Body of pancreas (tissue), 4 donors: ENCODE measurements at regions not wholly inside any gene's neighbourhood (a gene's known extent, or its start where the extent isn't known, plus 50 kb on each side); places are given as distances from the start of the nearest gene placed in this dataset.

ENCODE experiments used
- ATAC-seq: fragments of 150-250 bp; one replicate; pipeline ENCODE4 v1.9.1; 2016
- DNase-seq, 4 donors: peaks; one replicate each; pipeline ENCODE4 v3.0.0-alpha.2; 2019
- H3K27ac ChIP-seq, 4 donors: fragments of 200-600 bp; sonication (generic); 1 replicate in 3 of 4; 2 replicates in 1 of 4; pipeline versions ENCODE4 v1.5.1 to v1.6.1; 2016 to 2019; ENCODE audit warnings: mild to moderate bottlenecking in 1 of 4, mixed read lengths in 1 of 4, moderate library complexity in 1 of 4
- H3K27me3 ChIP-seq, 2 donors: fragments of 200-600 bp; sonication (generic); one replicate each; pipeline ENCODE4 v1.6.0; 2016; ENCODE audit warnings: mild to moderate bottlenecking in 1 of 2
- H3K36me3 ChIP-seq, 2 donors: fragments of 200-600 bp; sonication (generic); replicated peaks in 1 of 2; 2 replicates each; pipeline ENCODE4 v1.5.1; 2016; ENCODE audit warnings: low read depth in 2 of 2; ENCODE audit not compliant: insufficient read depth in 1 of 2
- H3K4me1 ChIP-seq: fragments of 200-600 bp; sonication (generic); one replicate; pipeline ENCODE4 v1.6.0; 2016
- H3K4me3 ChIP-seq, 2 donors: fragments of 200-600 bp; sonication (generic); 1 replicate in 1 of 2; 2 replicates in 1 of 2; pipeline ENCODE4 v1.5.1; 2016 to 2019
- H3K9me3 ChIP-seq, 3 donors: fragments of 200-600 bp; sonication (generic); 1 replicate in 2 of 3; 2 replicates in 1 of 3; pipeline ENCODE4 v1.5.1; 2016
- CTCF ChIP-seq, 7 experiments: fragments of 450-650 bp in 4 of 7; fragments of 200-600 bp in 3 of 7; sonication (generic) in 3 of 7; IDR thresholded peaks; one replicate each; pipeline ENCODE4 v1.5.1; 2016 to 2019; ENCODE audit warnings: antibody characterized with exemption in 7 of 7
- POLR2A ChIP-seq, 3 donors: fragments of 450-650 bp; IDR thresholded peaks; one replicate each; pipeline ENCODE4 v1.6.1; 2016; ENCODE audit warnings: antibody characterized with exemption in 3 of 3, mild to moderate bottlenecking in 2 of 3
- WGBS, 2 donors: methylation state at CpG; one replicate each; pipeline ENCODE4 v1.1.5; 2017; 5-methylcytosine and 5-hydroxymethylcytosine counted together
- intact Hi-C: fragments of 100-400 bp; cut with DNase I; formaldehyde crosslinking; loops from one replicate; pipeline ENCODE4 v1.15.1; 2023

GRCh38 chr2:173468266-173468793 is 113.7 kb downstream of the CDCA7 start:
- ATAC-seq, result no peak
- 89 to 95% methylated on average over 3 of the region's 3 CpGs for WGBS, 2 donors
- H3K36me3 ChIP-seq, result no peaks in the 10 kb centered on the region
- no peaks in the 10 kb centered on the region for H3K9me3 ChIP-seq
- no peaks in the 10 kb centered on the region for H3K27me3 ChIP-seq
- H3K4me1 ChIP-seq, result no peaks in the 10 kb centered on the region
- H3K27ac ChIP-seq, result no peak overlapping the region
- intact Hi-C loops, result no loop called here
- TF ChIP-seq POLR2A (IDR thresholded peaks at IDR 0.05) (no peak), CTCF (IDR thresholded peaks at IDR 0.05) (no peak)
- H3K4me3 ChIP-seq, result no peak overlapping the region
- no peak for DNase-seq

GRCh38 chr2:173472112-173472511 is 117.4 kb downstream of the CDCA7 start:
- TF ChIP-seq POLR2A (IDR thresholded peaks at IDR 0.05), result no peak
- TF ChIP-seq CTCF (IDR thresholded peaks at IDR 0.05), result no peak
- no peak overlapping the region for H3K4me3 ChIP-seq
- intact Hi-C loops, result no loop called here
- no peak overlapping the region for H3K27ac ChIP-seq
- 67 to 70% methylated on average over 2 of the region's 2 CpGs for WGBS, 2 donors
- H3K27me3 ChIP-seq, result no peaks in the 10 kb centered on the region
- ATAC-seq (no peak), DNase-seq (no peak)
- H3K9me3 ChIP-seq, result no peaks in the 10 kb centered on the region
- no peaks in the 10 kb centered on the region for H3K4me1 ChIP-seq
- H3K36me3 ChIP-seq, result no peaks in the 10 kb centered on the region

GRCh38 chr2:173483137-173483536 is 128.5 kb downstream of the CDCA7 start:
- Histone ChIP-seq H3K27ac (no peak overlapping the region), H3K36me3 (no peaks in the 10 kb centered on the region), H3K4me1 (no peaks in the 10 kb centered on the region), H3K9me3 (no peaks in the 10 kb centered on the region), H3K27me3 (no peaks in the 10 kb centered on the region), H3K4me3 (no peak overlapping the region)
- TF ChIP-seq POLR2A (IDR thresholded peaks at IDR 0.05), result no peak
- TF ChIP-seq CTCF (IDR thresholded peaks at IDR 0.05), result no peak
- 80 to 90% methylated on average over 5 of the region's 5 CpGs for WGBS, 2 donors
- DNase-seq (no peak), ATAC-seq (no peak)
- intact Hi-C loops, result no loop called here

- no peaks in the 10 kb centered on the region for H3K36me3 ChIP-seq
- ATAC-seq (no peak), DNase-seq (no peak)
- intact Hi-C loops, result no loop called here
- WGBS, 2 donors, result 26 to 33% methylated on average over 1 of the region's 1 CpG
- no peaks in the 10 kb centered on the region for H3K27me3 ChIP-seq
- H3K4me3 ChIP-seq, result no peak overlapping the region
- no peak overlapping the region for H3K27ac ChIP-seq
- no peaks in the 10 kb centered on the region for H3K9me3 ChIP-seq
- no peaks in the 10 kb centered on the region for H3K4me1 ChIP-seq
- no peak for TF ChIP-seq CTCF (IDR thresholded peaks at IDR 0.05)
- TF ChIP-seq POLR2A (IDR thresholded peaks at IDR 0.05), result no peak
These were observed 134.2 kb downstream of the CDCA7 start for GRCh38 chr2:173488861-173489260.

- 81 to 84% methylated on average over 4 of the region's 4 CpGs for WGBS, 2 donors
- TF ChIP-seq POLR2A (IDR thresholded peaks at IDR 0.05), result no peak
- TF ChIP-seq CTCF (IDR thresholded peaks at IDR 0.05), result no peak
- no peaks in the 10 kb centered on the region for H3K36me3 ChIP-seq
- DNase-seq (no peak), ATAC-seq (no peak)
- H3K9me3 ChIP-seq, result no peaks in the 10 kb centered on the region
- intact Hi-C loops, result no loop called here
- no peak overlapping the region for H3K27ac ChIP-seq
- H3K4me1 ChIP-seq, result no peaks in the 10 kb centered on the region
- H3K27me3 ChIP-seq, result no peaks in the 10 kb centered on the region
- H3K4me3 ChIP-seq, result no peak overlapping the region
These were observed 136.7 kb downstream of the CDCA7 start for GRCh38 chr2:173491418-173491817.
